ENCODE measurements at regions not wholly inside any gene's neighbourhood (a gene's known extent, or its start where the extent isn't known, plus 50 kb on each side); places are given as distances from the start of the nearest gene placed in this dataset.

DNA sequence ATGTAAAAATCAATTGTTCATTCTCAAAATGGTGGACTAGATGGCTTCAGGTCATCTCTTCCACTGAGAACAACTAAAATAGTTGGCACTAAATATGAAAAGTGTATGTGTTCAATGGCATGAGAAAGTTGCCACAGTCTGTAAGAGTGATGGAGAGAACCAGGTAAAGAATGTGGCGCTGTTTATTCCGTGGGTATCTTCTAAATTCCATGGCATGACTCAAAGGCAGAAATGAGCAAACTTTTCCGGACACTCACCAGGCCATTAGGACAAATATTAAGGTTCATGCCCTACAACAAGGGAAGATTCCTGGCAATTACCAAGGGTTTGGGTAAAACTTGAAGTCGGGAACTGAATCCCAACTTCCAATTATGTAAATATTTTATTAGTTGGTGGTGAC lies 825.4 kb upstream of the CDH6 start:
- TF ChIP-seq GATA3 (IDR thresholded peaks at IDR 0.05; ENCODE audit: low read depth, low read length) (no peak), GATA2 (IDR thresholded peaks at IDR 0.05; ENCODE audit: low read depth, low read length) (no peak)
